ENCODE measurements at regions not wholly inside any gene's neighbourhood (a gene's known extent, or its start where the extent isn't known, plus 50 kb on each side); places are given as distances from the start of the nearest gene placed in this dataset.

- H3K27ac ChIP-seq, result no peak overlapping the region
- no peaks in the 10 kb centered on the region for H3K9me3 ChIP-seq
- H3K4me3 ChIP-seq, result no peak overlapping the region
- no peaks in the 10 kb centered on the region for H3K36me3 ChIP-seq
- H3K27me3 ChIP-seq, result no peaks in the 10 kb centered on the region
- no peak for DNase-seq (ENCODE audit: low spot score in 2 of 2)
- H3K4me1 ChIP-seq, result no peaks in the 10 kb centered on the region
- no peak for TF ChIP-seq POLR2A (IDR thresholded peaks at IDR 0.05)
- no peak for TF ChIP-seq POLR2AphosphoS5 (IDR thresholded peaks at IDR 0.05)
- TF ChIP-seq CTCF (IDR thresholded peaks at IDR 0.05), result no peak
- intact Hi-C loops (cut with DNase I; ENCODE audit: low total_unique reads), result no loop called here
Observed at GRCh38 chr9:91143162-91143561, 218.6 kb downstream of the AUH start.

GRCh38 chr9:91143642-91144041 is 218.1 kb downstream of the AUH start:
- no peaks in the 10 kb centered on the region for H3K36me3 ChIP-seq
- no peak for TF ChIP-seq POLR2AphosphoS5 (IDR thresholded peaks at IDR 0.05)
- no peak for TF ChIP-seq CTCF (IDR thresholded peaks at IDR 0.05)
- no peak for TF ChIP-seq POLR2A (IDR thresholded peaks at IDR 0.05)
- H3K4me3 ChIP-seq, result no peak overlapping the region
- no peak overlapping the region for H3K27ac ChIP-seq
- intact Hi-C loops (cut with DNase I; ENCODE audit: low total_unique reads), result no loop called here
- no peak for DNase-seq (ENCODE audit: low spot score in 2 of 2)
- no peaks in the 10 kb centered on the region for H3K27me3 ChIP-seq
- no peaks in the 10 kb centered on the region for H3K4me1 ChIP-seq
- no peaks in the 10 kb centered on the region for H3K9me3 ChIP-seq

GRCh38 chr9:91144769-91145168 is 216.9 kb downstream of the AUH start:
- peaks cover 0 to 4% of the 10 kb centered on the region in 2 donors for H3K9me3 ChIP-seq
- H3K4me3 ChIP-seq, result no peak overlapping the region
- H3K27ac ChIP-seq, result no peak overlapping the region
- H3K4me1 ChIP-seq, result no peaks in the 10 kb centered on the region
- no peak for DNase-seq (ENCODE audit: low spot score in 2 of 2)
- intact Hi-C loops (cut with DNase I; ENCODE audit: low total_unique reads), result no loop called here
- no peaks in the 10 kb centered on the region for H3K36me3 ChIP-seq
- no peaks in the 10 kb centered on the region for H3K27me3 ChIP-seq
- TF ChIP-seq POLR2A (IDR thresholded peaks at IDR 0.05) (no peak), POLR2AphosphoS5 (IDR thresholded peaks at IDR 0.05) (no peak), CTCF (IDR thresholded peaks at IDR 0.05) (no peak)

GRCh38 chr9:91145496-91145895 is 216.2 kb downstream of the AUH start:
- TF ChIP-seq POLR2AphosphoS5 (IDR thresholded peaks at IDR 0.05), result no peak
- TF ChIP-seq CTCF (IDR thresholded peaks at IDR 0.05), result no peak
- TF ChIP-seq POLR2A (IDR thresholded peaks at IDR 0.05), result no peak
- H3K27me3 ChIP-seq, result no peaks in the 10 kb centered on the region
- H3K27ac ChIP-seq, result no peak overlapping the region
- intact Hi-C loops (cut with DNase I; ENCODE audit: low total_unique reads), result no loop called here
- H3K9me3 ChIP-seq, result peaks cover 0 to 5% of the 10 kb centered on the region in 2 donors
- H3K4me1 ChIP-seq, result no peaks in the 10 kb centered on the region
- no peak for DNase-seq (ENCODE audit: low spot score in 2 of 2)
- H3K36me3 ChIP-seq, result no peaks in the 10 kb centered on the region
- H3K4me3 ChIP-seq, result no peak overlapping the region

- intact Hi-C loops (cut with DNase I; ENCODE audit: low total_unique reads), result no loop called here
- Histone ChIP-seq H3K9me3 (peaks cover 0 to 5% of the 10 kb centered on the region in 2 donors), H3K4me3 (no peak overlapping the region), H3K27ac (no peak overlapping the region), H3K4me1 (no peaks in the 10 kb centered on the region), H3K36me3 (no peaks in the 10 kb centered on the region), H3K27me3 (no peaks in the 10 kb centered on the region)
- TF ChIP-seq POLR2AphosphoS5 (IDR thresholded peaks at IDR 0.05) (no peak), POLR2A (IDR thresholded peaks at IDR 0.05) (no peak), CTCF (IDR thresholded peaks at IDR 0.05) (no peak)
- no peak for DNase-seq (ENCODE audit: low spot score in 2 of 2)
Observed at GRCh38 chr9:91146391-91147019, 215.2 kb downstream of the AUH start.

Data from breast epithelium (tissue), 4 donors.